Stomach (tissue), 8 donors: ENCODE measurements at regions not wholly inside any gene's neighbourhood (a gene's known extent, or its start where the extent isn't known, plus 50 kb on each side); places are given as distances from the start of the nearest gene placed in this dataset.

ENCODE experiments used
- DNase-seq, 2 donors: peaks; one replicate each; pipeline versions ENCODE4 v3.0.0 to v3.0.0-alpha.2; 2013 to 2019
- H3K27ac ChIP-seq, 5 donors: fragments of 200-600 bp in 4 of 5; sonication (generic) in 4 of 5; one replicate each; pipeline ENCODE4 v1.5.1; 2013 to 2019; ENCODE audit warnings: mild to moderate bottlenecking in 1 of 5, moderate library complexity in 1 of 5
- H3K27me3 ChIP-seq, 3 donors: fragments of 200-600 bp; sonication (generic); one replicate each; pipeline ENCODE4 v1.5.1; 2017 to 2019; ENCODE audit warnings: mixed run types in 1 of 3
- H3K36me3 ChIP-seq, 4 donors: fragments of 200-600 bp; sonication (generic); 1 replicate in 3 of 4; 2 replicates in 1 of 4; pipeline ENCODE4 v1.5.1; 2016 to 2019
- H3K4me1 ChIP-seq, 4 donors: fragments of 200-600 bp; sonication (generic); one replicate each; pipeline ENCODE4 v1.5.1; 2016 to 2019
- H3K4me3 ChIP-seq, 4 donors: fragments of 200-600 bp; sonication (generic) in 3 of 4; one replicate each; pipeline ENCODE4 v1.5.1; 2016 to 2019; ENCODE audit warnings: mild to moderate bottlenecking in 1 of 4
- H3K9me3 ChIP-seq, 4 donors: fragments of 200-600 bp; sonication (generic); one replicate each; pipeline ENCODE4 v1.5.1; 2016 to 2019
- EP300 ChIP-seq: sonication (generic); formaldehyde crosslinking; IDR thresholded peaks from one replicate; pipeline ENCODE4 v1.6.1; 2017; ENCODE audit warnings: antibody characterized with exemption
- POLR2A ChIP-seq, 4 donors: fragments of 450-650 bp; IDR thresholded peaks; one replicate each; pipeline ENCODE4 v1.6.1; 2016; ENCODE audit warnings: antibody characterized with exemption in 4 of 4, control low read depth in 2 of 4, mild to moderate bottlenecking in 1 of 4, moderate library complexity in 1 of 4
- POLR2AphosphoS5 ChIP-seq, 3 donors: sonication (generic); formaldehyde crosslinking; IDR thresholded peaks; one replicate each; pipeline ENCODE4 v1.6.1; 2016; ENCODE audit warnings: antibody characterized with exemption in 3 of 3
- WGBS, 5 donors: extraction: QIAGEN DNeasy Blood & Tissue Kit in 3 of 5; methylation state at CpG; one replicate each; pipeline versions ENCODE4 v1.1.5 to v1.1.7; 2013 to 2018; 5-methylcytosine and 5-hydroxymethylcytosine counted together
- intact Hi-C: fragments of 100-400 bp; cut with DNase I; formaldehyde crosslinking; loops from one replicate; pipeline ENCODE4 v1.15.1; 2023; ENCODE audit warnings: low total_unique reads
- TF ChIP-seq, protein P1 (sequence below), 7 experiments: fragments of 450-650 bp in 4 of 7; fragments of 200-600 bp in 3 of 7; sonication (generic) in 3 of 7; IDR thresholded peaks; one replicate each; pipeline ENCODE4 v1.5.1; 2016 to 2019; ENCODE audit warnings: antibody characterized with exemption in 7 of 7, control low read depth in 2 of 7, mild to moderate bottlenecking in 1 of 7
- donor health status: healthy with polysubstance abuse.
- donor health status: Bipolar disorder and iron deficiency.
- donor health status: healthy.

DNA sequence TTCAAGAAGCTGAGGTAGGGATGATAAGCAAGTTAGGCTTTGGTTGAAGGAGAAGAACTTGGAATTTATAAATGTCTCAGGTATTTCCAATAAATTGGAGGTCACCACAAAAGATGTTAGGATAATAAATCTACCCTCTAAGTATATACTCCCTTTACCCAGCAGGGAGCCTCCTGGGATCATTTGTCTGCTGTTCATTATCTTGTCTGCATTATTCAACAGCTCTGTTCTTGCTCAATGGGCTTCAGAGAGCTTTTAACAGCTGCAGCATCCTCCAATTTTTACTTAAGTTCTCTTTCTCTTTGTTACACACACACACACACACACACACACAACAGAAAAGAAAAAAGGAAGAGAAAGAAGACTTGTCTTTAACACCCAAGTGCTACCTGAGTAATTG is 51.7 kb upstream of the VPS13A start:
- H3K9me3 ChIP-seq: peaks cover 0 to 16% (median 14%) of the 10 kb centered on the region in 4 donors
- DNase-seq: no peak
- H3K27ac ChIP-seq: no peak overlapping the region
- H3K4me1 ChIP-seq: no peaks in the 10 kb centered on the region
- no peaks in the 10 kb centered on the region for H3K36me3 ChIP-seq
- TF ChIP-seq EP300: no peak
- TF ChIP-seq POLR2AphosphoS5 (IDR thresholded peaks at IDR 0.05): no peak
- no peak for TF ChIP-seq POLR2A (IDR thresholded peaks at IDR 0.05)
- TF ChIP-seq, protein P1, sequence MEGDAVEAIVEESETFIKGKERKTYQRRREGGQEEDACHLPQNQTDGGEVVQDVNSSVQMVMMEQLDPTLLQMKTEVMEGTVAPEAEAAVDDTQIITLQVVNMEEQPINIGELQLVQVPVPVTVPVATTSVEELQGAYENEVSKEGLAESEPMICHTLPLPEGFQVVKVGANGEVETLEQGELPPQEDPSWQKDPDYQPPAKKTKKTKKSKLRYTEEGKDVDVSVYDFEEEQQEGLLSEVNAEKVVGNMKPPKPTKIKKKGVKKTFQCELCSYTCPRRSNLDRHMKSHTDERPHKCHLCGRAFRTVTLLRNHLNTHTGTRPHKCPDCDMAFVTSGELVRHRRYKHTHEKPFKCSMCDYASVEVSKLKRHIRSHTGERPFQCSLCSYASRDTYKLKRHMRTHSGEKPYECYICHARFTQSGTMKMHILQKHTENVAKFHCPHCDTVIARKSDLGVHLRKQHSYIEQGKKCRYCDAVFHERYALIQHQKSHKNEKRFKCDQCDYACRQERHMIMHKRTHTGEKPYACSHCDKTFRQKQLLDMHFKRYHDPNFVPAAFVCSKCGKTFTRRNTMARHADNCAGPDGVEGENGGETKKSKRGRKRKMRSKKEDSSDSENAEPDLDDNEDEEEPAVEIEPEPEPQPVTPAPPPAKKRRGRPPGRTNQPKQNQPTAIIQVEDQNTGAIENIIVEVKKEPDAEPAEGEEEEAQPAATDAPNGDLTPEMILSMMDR (IDR thresholded peaks at IDR 0.05): no peak
- intact Hi-C loops: no loop called here
- no peak overlapping the region for H3K4me3 ChIP-seq
- H3K27me3 ChIP-seq: peaks cover 0 to 3% (median 0%) of the 10 kb centered on the region in 3 donors

DNA sequence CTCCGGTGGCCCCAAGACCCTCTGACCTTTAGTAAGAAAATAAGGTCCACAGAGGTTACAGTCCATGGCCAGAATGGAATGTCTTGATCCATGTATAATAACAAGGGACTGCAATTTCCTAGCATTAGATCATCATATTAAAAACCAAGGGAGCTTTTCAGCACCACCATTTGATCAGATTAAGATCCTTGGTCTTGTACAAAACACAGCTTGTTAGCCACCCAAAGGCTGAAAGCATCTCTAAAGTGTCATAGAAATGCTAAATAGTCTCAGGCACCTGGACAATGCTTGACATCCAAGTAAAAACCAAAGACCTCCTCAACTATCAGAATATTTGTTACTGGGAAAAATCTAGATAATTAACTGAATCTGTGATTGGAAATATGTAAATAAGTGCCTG is 50.3 kb upstream of the VPS13A start:
- peaks cover 0 to 3% (median 0%) of the 10 kb centered on the region in 3 donors for H3K27me3 ChIP-seq
- WGBS, 5 donors: 75 to 96% (median 87%) methylated on average over 1 of the region's 1 CpG
- H3K4me1 ChIP-seq: no peaks in the 10 kb centered on the region
- no peaks in the 10 kb centered on the region for H3K36me3 ChIP-seq
- H3K4me3 ChIP-seq: no peak overlapping the region
- no peak overlapping the region for H3K27ac ChIP-seq
- TF ChIP-seq EP300 (no peak), POLR2A (IDR thresholded peaks at IDR 0.05) (no peak), POLR2AphosphoS5 (IDR thresholded peaks at IDR 0.05) (no peak)
- TF ChIP-seq, protein P1 (IDR thresholded peaks at IDR 0.05): no peak
- no peak for DNase-seq
- H3K9me3 ChIP-seq: peaks cover 0 to 16% (median 14%) of the 10 kb centered on the region in 4 donors
- intact Hi-C loops: no loop called here
